OCI-LY7 (cell line): ENCODE measurements at regions not wholly inside any gene's neighbourhood (a gene's known extent, or its start where the extent isn't known, plus 50 kb on each side); places are given as distances from the start of the nearest gene placed in this dataset.
"Not testable (repeated sequence)": the region's sequence is repeated elsewhere in the genome, so short reads cannot be mapped to it uniquely, and the experiment has no call there.

ENCODE experiments used
- EZH2phosphoT487 ChIP-seq: fragments of 200-600 bp; sonication (generic); IDR thresholded peaks from 2 replicates; pipeline ENCODE4 v1.6.1; 2018; ENCODE audit warnings: low read depth, borderline replicate concordance, mild to moderate bottlenecking, mixed run types, antibody characterized with exemption, low read length, moderate library complexity, mixed read lengths
- TF ChIP-seq, protein P1 (sequence below): fragments of 200-600 bp; sonication (generic); conservative IDR thresholded peaks from 2 replicates; pipeline ENCODE4 v1.5.1; 2014; ENCODE audit warnings: mild to moderate bottlenecking, antibody characterized with exemption, low read length, moderate library complexity, mixed read lengths

DNA sequence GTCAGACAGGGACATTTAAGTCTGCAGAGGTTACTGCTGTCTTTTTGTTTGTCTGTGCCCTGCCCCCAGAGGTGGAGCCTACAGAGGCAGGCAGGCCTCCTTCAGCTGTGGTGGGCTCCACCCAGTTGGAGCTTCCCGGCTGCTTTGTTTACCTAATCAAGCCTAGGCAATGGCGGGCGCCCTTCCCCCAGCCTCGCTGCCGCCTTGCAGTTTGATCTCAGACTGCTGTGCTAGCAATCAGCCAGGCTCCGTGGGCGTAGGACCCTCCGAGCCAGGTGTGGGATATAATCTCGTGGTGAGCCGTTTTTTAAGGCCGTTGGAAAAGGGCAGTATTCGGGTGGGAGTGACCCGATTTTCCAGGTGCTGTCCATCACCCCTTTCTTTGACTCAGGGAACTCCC lies 152.0 kb downstream of the SEM1 start:
- TF ChIP-seq, protein P1, sequence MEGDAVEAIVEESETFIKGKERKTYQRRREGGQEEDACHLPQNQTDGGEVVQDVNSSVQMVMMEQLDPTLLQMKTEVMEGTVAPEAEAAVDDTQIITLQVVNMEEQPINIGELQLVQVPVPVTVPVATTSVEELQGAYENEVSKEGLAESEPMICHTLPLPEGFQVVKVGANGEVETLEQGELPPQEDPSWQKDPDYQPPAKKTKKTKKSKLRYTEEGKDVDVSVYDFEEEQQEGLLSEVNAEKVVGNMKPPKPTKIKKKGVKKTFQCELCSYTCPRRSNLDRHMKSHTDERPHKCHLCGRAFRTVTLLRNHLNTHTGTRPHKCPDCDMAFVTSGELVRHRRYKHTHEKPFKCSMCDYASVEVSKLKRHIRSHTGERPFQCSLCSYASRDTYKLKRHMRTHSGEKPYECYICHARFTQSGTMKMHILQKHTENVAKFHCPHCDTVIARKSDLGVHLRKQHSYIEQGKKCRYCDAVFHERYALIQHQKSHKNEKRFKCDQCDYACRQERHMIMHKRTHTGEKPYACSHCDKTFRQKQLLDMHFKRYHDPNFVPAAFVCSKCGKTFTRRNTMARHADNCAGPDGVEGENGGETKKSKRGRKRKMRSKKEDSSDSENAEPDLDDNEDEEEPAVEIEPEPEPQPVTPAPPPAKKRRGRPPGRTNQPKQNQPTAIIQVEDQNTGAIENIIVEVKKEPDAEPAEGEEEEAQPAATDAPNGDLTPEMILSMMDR = not testable (repeated sequence)
- not testable (repeated sequence) for TF ChIP-seq EZH2phosphoT487
